Panc1 (cell line): ENCODE measurements at regions not wholly inside any gene's neighbourhood (a gene's known extent, or its start where the extent isn't known, plus 50 kb on each side); places are given as distances from the start of the nearest gene placed in this dataset.

Source experiments
- ATAC-seq: fragments of 200-7000 bp; cut with Tn5 transposase; 2 replicates; pipeline ENCODE4 v1.9.1; 2020; ENCODE audit warnings: mild to moderate bottlenecking, moderate library complexity
- BruUV-seq: library from RNA; stranded (reverse); fragments of 400-500 nt; replicated peaks from 2 replicates; lab custom pipeline; 2021; lab: Mats Ljungman, UMichigan
- CTCF ChIA-PET: fragments of 300-600 bp; sonication (Branson Sonifier 250); formaldehyde crosslinking; loops from one replicate; lab custom pipeline; 2022; ENCODE audit warnings: antibody characterized with exemption; lab: Charles Lee
- POLR2A ChIA-PET: fragments of 300-600 bp; sonication (Branson Sonifier 250); formaldehyde crosslinking; loops from one replicate; lab custom pipeline; 2022; ENCODE audit warnings: antibody characterized with exemption; lab: Charles Lee
- DNase-seq: peaks from one replicate; pipeline ENCODE4 v3.0.0-alpha.2; 2010; ENCODE audit warnings: low read depth, low spot score
- H3K27ac ChIP-seq: 2 replicates; pipeline ENCODE4 v1.5.1; 2011; ENCODE audit warnings: mild to moderate bottlenecking, low read length, inconsistent platforms
- H3K27me3 ChIP-seq: fragments of 200-500 bp; sonication (Bioruptor generic); 2 replicates; pipeline ENCODE4 v1.6.0; 2014; ENCODE audit warnings: low read length, inconsistent platforms; ENCODE audit not compliant: control insufficient read depth, insufficient read depth
- H3K36me3 ChIP-seq: fragments of 200-500 bp; sonication (Bioruptor generic); 2 replicates; pipeline ENCODE4 v1.5.1; 2014; ENCODE audit warnings: inconsistent platforms, mild to moderate bottlenecking, low read length, moderate library complexity; ENCODE audit not compliant: control insufficient read depth, insufficient read depth
- H3K4me1 ChIP-seq: 2 replicates; pipeline ENCODE4 v1.5.1; 2011; ENCODE audit warnings: inconsistent platforms, mild to moderate bottlenecking, low read length, moderate library complexity; ENCODE audit not compliant: control insufficient read depth, insufficient read depth
- H3K4me3 ChIP-seq, 2 experiments: 2 replicates each; pipeline ENCODE4 v1.5.1; 2011 to 2012; ENCODE audit warnings: low read depth in 2 of 2, low read length in 2 of 2, mild to moderate bottlenecking in 2 of 2, inconsistent platforms in 1 of 2, moderate library complexity in 1 of 2
- H3K9me3 ChIP-seq: fragments of 200-500 bp; sonication (Bioruptor generic); 2 replicates; pipeline ENCODE4 v1.5.1; 2014; ENCODE audit warnings: low read depth, mild to moderate bottlenecking, inconsistent platforms, low read length, moderate library complexity; ENCODE audit not compliant: control insufficient read depth, insufficient read depth
- CTCF ChIP-seq: fragments of 450-650 bp; IDR thresholded peaks from 2 replicates; pipeline ENCODE4 v1.5.1; 2017; ENCODE audit warnings: mild to moderate bottlenecking
- POLR2AphosphoS5 ChIP-seq: IDR thresholded peaks from 2 replicates; pipeline ENCODE4 v1.6.1; 2012; ENCODE audit warnings: mild to moderate bottlenecking, low read depth, low read length, moderate library complexity
- REST ChIP-seq, 2 experiments: IDR thresholded peaks; 2 replicates each; pipeline ENCODE4 v1.6.1; 2011 to 2012; ENCODE audit warnings: low read depth in 2 of 2, control low read depth in 1 of 2, low read length in 1 of 2, mild to moderate bottlenecking in 1 of 2, moderate library complexity in 1 of 2; ENCODE audit not compliant: insufficient read depth in 1 of 2
- SIN3A ChIP-seq: IDR thresholded peaks from 2 replicates; pipeline ENCODE4 v1.6.1; 2012; ENCODE audit warnings: low read depth, mild to moderate bottlenecking, low read length, moderate library complexity, borderline replicate concordance; ENCODE audit not compliant: insufficient read depth
- TCF7L2 ChIP-seq: IDR thresholded peaks from 2 replicates; pipeline ENCODE4 v1.6.1; 2011; ENCODE audit warnings: mild to moderate bottlenecking, low read depth, low read length, inconsistent platforms
- in situ Hi-C: cut with HindIII; loops from 2 replicates; pipeline ENCODE4 v1.10.0; 2016; ENCODE audit warnings: low sequenced_read_pairs, low pct_unique_long_range_greater_than_20kb
- intact Hi-C: fragments of 100-400 bp; cut with micrococcal nuclease; formaldehyde crosslinking; loops from one replicate; pipeline ENCODE4 v1.10.0; 2022; ENCODE audit not compliant: unreplicated experiment

- in situ Hi-C loops (no loop called here), intact Hi-C loops (no loop called here)
- POLR2A ChIA-PET = interaction anchor here (0.6 kb wide), 1 partner anchor 23 kb away, joined by 3 read pairs; no protein-coding TSS in a partner anchor
These were observed 214.8 kb upstream of the TFPI start for GRCh38 chr2:187768995-187769394.

GRCh38 chr2:187769437-187769836, 215.2 kb upstream of the TFPI start:
- CTCF ChIA-PET = no interaction called here
- POLR2A ChIA-PET = no interaction called here
- H3K9me3 ChIP-seq = no peaks in the 10 kb centered on the region
- ATAC-seq (no peak), DNase-seq (no peak)
- no peaks in the 10 kb centered on the region for H3K27me3 ChIP-seq
- H3K27ac ChIP-seq = no peak overlapping the region
- BruUV-seq = no TSS peak
- TF ChIP-seq REST (IDR thresholded peaks at IDR 0.05; ENCODE audit: insufficient read depth in 1 of 2, low read depth in 2 of 2, low read length in 1 of 2) = no peak
- TF ChIP-seq SIN3A = no peak
- no peak for TF ChIP-seq TCF7L2
- no peak for TF ChIP-seq CTCF
- no peak for TF ChIP-seq POLR2AphosphoS5
- intact Hi-C loops = no loop called here
- no peak overlapping the region for H3K4me3 ChIP-seq
- in situ Hi-C loops = no loop called here
- no peaks in the 10 kb centered on the region for H3K4me1 ChIP-seq
- H3K36me3 ChIP-seq = no peaks in the 10 kb centered on the region

More at GRCh38 chr2:187768995-187769394, 214.8 kb upstream of the TFPI start:
- no peaks in the 10 kb centered on the region for H3K9me3 ChIP-seq
- H3K27ac ChIP-seq = no peak overlapping the region
- BruUV-seq = no TSS peak
- no peaks in the 10 kb centered on the region for H3K4me1 ChIP-seq
- no peak overlapping the region for H3K4me3 ChIP-seq
- ATAC-seq (no peak), DNase-seq (no peak)
- H3K36me3 ChIP-seq = no peaks in the 10 kb centered on the region
- no peaks in the 10 kb centered on the region for H3K27me3 ChIP-seq
- TF ChIP-seq POLR2AphosphoS5 (no peak), REST (IDR thresholded peaks at IDR 0.05; ENCODE audit: insufficient read depth in 1 of 2, low read depth in 2 of 2, low read length in 1 of 2) (no peak), SIN3A (no peak), TCF7L2 (no peak), CTCF (no peak)
- CTCF ChIA-PET = no interaction called here
